Liver (tissue), 3 donors: ENCODE measurements at regions not wholly inside any gene's neighbourhood (a gene's known extent, or its start where the extent isn't known, plus 50 kb on each side); places are given as distances from the start of the nearest gene placed in this dataset.
A peak's percentile ranks its signal among the peaks of the same experiment; 100 is the strongest.

Experiments
- CTCF ChIP-seq: fragments of 150-350 bp; IDR thresholded peaks from 2 replicates; pipeline ENCODE4 v1.5.1; 2017; ENCODE audit warnings: improper control_type of control experiment, low read depth, low read length; ENCODE audit not compliant: missing input control
- FOXA1 ChIP-seq: IDR thresholded peaks from 2 replicates; pipeline ENCODE4 v1.6.1; 2016; ENCODE audit warnings: antibody characterized with exemption
- FOXA2 ChIP-seq: IDR thresholded peaks from 2 replicates; pipeline ENCODE4 v1.6.1; 2016; ENCODE audit warnings: antibody characterized with exemption
- GABPA ChIP-seq, 2 donors: IDR thresholded peaks in 1 of 2; conservative IDR thresholded peaks in 1 of 2; 2 replicates each; pipeline ENCODE4 v1.6.1; 2016; ENCODE audit warnings: antibody characterized with exemption in 2 of 2, mild to moderate bottlenecking in 1 of 2, moderate library complexity in 1 of 2
- HNF4A ChIP-seq, 2 donors: conservative IDR thresholded peaks; 2 replicates each; pipeline ENCODE4 v1.6.1; 2016; ENCODE audit warnings: antibody characterized with exemption in 2 of 2, mild to moderate bottlenecking in 2 of 2
- JUND ChIP-seq, 2 donors: IDR thresholded peaks; 2 replicates each; pipeline ENCODE4 v1.6.1; 2016; ENCODE audit warnings: antibody characterized with exemption in 2 of 2
- RAD21 ChIP-seq, 2 donors: IDR thresholded peaks; 2 replicates each; pipeline ENCODE4 v1.6.1; 2016; ENCODE audit warnings: antibody characterized with exemption in 2 of 2, mild to moderate bottlenecking in 2 of 2
- REST ChIP-seq: IDR thresholded peaks from 2 replicates; pipeline ENCODE4 v1.6.1; 2016; ENCODE audit warnings: antibody characterized with exemption, mild to moderate bottlenecking
- RXRA ChIP-seq, 2 donors: IDR thresholded peaks; 2 replicates each; pipeline ENCODE4 v1.6.1; 2017 to 2018; ENCODE audit warnings: antibody characterized with exemption in 2 of 2, mild to moderate bottlenecking in 1 of 2
- SP1 ChIP-seq: IDR thresholded peaks from 2 replicates; pipeline ENCODE4 v1.6.1; 2018; ENCODE audit warnings: antibody characterized with exemption, mild to moderate bottlenecking
- TAF1 ChIP-seq: conservative IDR thresholded peaks from 2 replicates; pipeline ENCODE4 v1.6.1; 2016; ENCODE audit warnings: antibody characterized with exemption, mild to moderate bottlenecking
- YY1 ChIP-seq: IDR thresholded peaks from 2 replicates; pipeline ENCODE4 v1.6.1; 2016; ENCODE audit warnings: antibody characterized with exemption, mild to moderate bottlenecking
- TF ChIP-seq, protein P1 (sequence below): IDR thresholded peaks from 2 replicates; pipeline ENCODE4 v1.6.1; 2016; ENCODE audit warnings: antibody characterized with exemption
- TF ChIP-seq, protein P2 (sequence below): IDR thresholded peaks from 2 replicates; pipeline ENCODE4 v1.6.1; 2016; ENCODE audit warnings: antibody characterized with exemption
- donor health status: healthy.
- donor health status: healthy.

GRCh38 chr16:50933262-50933661 is 191.4 kb downstream of the CYLD start:
- TF ChIP-seq TAF1 (no peak), CTCF (no peak), JUND (IDR thresholded peaks at IDR 0.05) (peak in 1 of 2 donors; percentile 49), RAD21 (IDR thresholded peaks at IDR 0.05) (peak; percentile 31 to 52), RXRA (IDR thresholded peaks at IDR 0.05) (peak; percentile 90 to 93), REST (no peak), YY1 (peak; percentile 11), GABPA (IDR thresholded peaks at IDR 0.05 in 1 of 2, conservative IDR thresholded peaks at IDR 0.05 in 1 of 2) (no peak), HNF4A (conservative IDR thresholded peaks at IDR 0.05) (peak; percentile 69 to 74), FOXA2 (no peak), SP1 (peak; percentile 75), FOXA1 (no peak)
- TF ChIP-seq, protein P1, sequence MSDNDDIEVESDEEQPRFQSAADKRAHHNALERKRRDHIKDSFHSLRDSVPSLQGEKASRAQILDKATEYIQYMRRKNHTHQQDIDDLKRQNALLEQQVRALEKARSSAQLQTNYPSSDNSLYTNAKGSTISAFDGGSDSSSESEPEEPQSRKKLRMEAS, result no peak
- TF ChIP-seq, protein P2, sequence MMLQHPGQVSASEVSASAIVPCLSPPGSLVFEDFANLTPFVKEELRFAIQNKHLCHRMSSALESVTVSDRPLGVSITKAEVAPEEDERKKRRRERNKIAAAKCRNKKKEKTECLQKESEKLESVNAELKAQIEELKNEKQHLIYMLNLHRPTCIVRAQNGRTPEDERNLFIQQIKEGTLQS, result no peak
